ENCODE measurements at regions not wholly inside any gene's neighbourhood (a gene's known extent, or its start where the extent isn't known, plus 50 kb on each side); places are given as distances from the start of the nearest gene placed in this dataset.

- Histone ChIP-seq H3K27ac (ENCODE audit: extremely low read depth, low read depth, low read length) (no peak overlapping the region), H3K4me1 (ENCODE audit: control insufficient read depth, insufficient read depth, low read length) (no peaks in the 10 kb centered on the region), H3K9me3 (ENCODE audit: control insufficient read depth, insufficient read depth, low read depth, low read length) (no peaks in the 10 kb centered on the region), H3K36me3 (ENCODE audit: control insufficient read depth in 2 of 2, insufficient read depth in 1 of 2, low read length in 2 of 2) (no peaks in the 10 kb centered on the region), H3K4me3 (ENCODE audit: low read depth, low read length) (no peak overlapping the region)
- POLR2A ChIA-PET, result no interaction called here
- CTCF ChIA-PET, result no interaction called here
- TF ChIP-seq ZNF610 (tag by site-specific recombination; IDR thresholded peaks at IDR 0.05; ENCODE audit: borderline replicate concordance) (no peak), HOXD13 (CRISPR knock-in tag; IDR thresholded peaks at IDR 0.05; ENCODE audit: borderline replicate concordance) (no peak), ELK4 (IDR thresholded peaks at IDR 0.05; ENCODE audit: borderline replicate concordance, low read depth, low read length) (no peak), ZBTB1 (tag by site-specific recombination; IDR thresholded peaks at IDR 0.05) (no peak), ZNF2 (tag by site-specific recombination; IDR thresholded peaks at IDR 0.05) (no peak), INSM2 (tag by site-specific recombination; IDR thresholded peaks at IDR 0.05) (no peak), ZNF335 (tag by site-specific recombination; conservative IDR thresholded peaks at IDR 0.05) (no peak), ZIC2 (tag by site-specific recombination; IDR thresholded peaks at IDR 0.05) (no peak), ZNF768 (tag by site-specific recombination; IDR thresholded peaks at IDR 0.05) (no peak), ZNF202 (tag by site-specific recombination; IDR thresholded peaks at IDR 0.05; ENCODE audit: borderline replicate concordance) (no peak), GLIS1 (tag by site-specific recombination; IDR thresholded peaks at IDR 0.05) (no peak), GFI1B (tag by site-specific recombination; IDR thresholded peaks at IDR 0.05) (no peak), BCL11B (tag by site-specific recombination; IDR thresholded peaks at IDR 0.05; ENCODE audit: low read depth) (no peak), ZBTB11 (tag by site-specific recombination; conservative IDR thresholded peaks at IDR 0.05; ENCODE audit: low read depth) (no peak), ZNF37A (tag by site-specific recombination; IDR thresholded peaks at IDR 0.05) (no peak), ZNF274 (IDR thresholded peaks at IDR 0.05; ENCODE audit: low read length) (no peak), ZNF274 (tag by site-specific recombination; IDR thresholded peaks at IDR 0.05; ENCODE audit: borderline replicate concordance) (no peak), ZNF214 (tag by site-specific recombination; IDR thresholded peaks at IDR 0.05; ENCODE audit: borderline replicate concordance) (no peak)
Observed at GRCh38 chr3:194964809-194965208, 279.1 kb downstream of the FAM43A start.

- no peaks in the 10 kb centered on the region for H3K36me3 ChIP-seq (ENCODE audit: control insufficient read depth in 2 of 2, insufficient read depth in 1 of 2, low read length in 2 of 2)
- ChIA-PET POLR2A (no interaction called here), CTCF (interaction anchor here (0.6 kb wide), 1 partner anchor 284 kb away, joined by 3 read pairs; no protein-coding TSS in a partner anchor)
Observed at GRCh38 chr3:194967151-194968117, 281.8 kb downstream of the FAM43A start.

More at GRCh38 chr3:194967151-194968117, 281.8 kb downstream of the FAM43A start:
- no peak for TF ChIP-seq ZNF391 (tag by site-specific recombination; IDR thresholded peaks at IDR 0.05; ENCODE audit: borderline replicate concordance, low read depth)
- no peak for TF ChIP-seq ZIC2 (tag by site-specific recombination; IDR thresholded peaks at IDR 0.05)
- no peaks in the 10 kb centered on the region for H3K4me1 ChIP-seq (ENCODE audit: control insufficient read depth, insufficient read depth, low read length)
- H3K27ac ChIP-seq (ENCODE audit: extremely low read depth, low read depth, low read length), result no peak overlapping the region
- no peak overlapping the region for H3K4me3 ChIP-seq (ENCODE audit: low read depth, low read length)
- H3K9me3 ChIP-seq (ENCODE audit: control insufficient read depth, insufficient read depth, low read depth, low read length), result no peaks in the 10 kb centered on the region
